ENCODE measurements at regions not wholly inside any gene's neighbourhood (a gene's known extent, or its start where the extent isn't known, plus 50 kb on each side); places are given as distances from the start of the nearest gene placed in this dataset.

- H3K9me3 ChIP-seq (ENCODE audit: control insufficient read depth, low read length), result peaks cover 3% of the 10 kb centered on the region
- peaks cover 11% of the 10 kb centered on the region for H3K9me3 Mint-ChIP-seq
- H3K9ac ChIP-seq (ENCODE audit: extremely low read depth, low read length, poor library complexity, severe bottlenecking), result no peak overlapping the region
- H3K36me3 Mint-ChIP-seq (ENCODE audit: low read depth), result no peaks in the 10 kb centered on the region
- H3K4me1 ChIP-seq (ENCODE audit: control insufficient read depth, insufficient read depth, low read length), result peaks cover 4% of the 10 kb centered on the region
- H3K4me3 ChIP-seq (ENCODE audit: low read length), result no peak overlapping the region
- no peak overlapping the region for H3K27ac ChIP-seq (ENCODE audit: low read depth, low read length)
- DNase-seq, result no peak
- no peak overlapping the region for H3K27ac Mint-ChIP-seq
- no peak overlapping the region for H3K4me3 Mint-ChIP-seq
- WGBS, 2 experiments (ENCODE audit: insufficient coverage in 1 of 2, insufficient read length in 1 of 2), result 83 to 87% methylated on average over 4 to 5 of the region's 5 CpGs
- no peak for TF ChIP-seq CTCF (conservative IDR thresholded peaks at IDR 0.05)
- H3K4me1 Mint-ChIP-seq, result peaks cover 18% of the 10 kb centered on the region
- H3K27me3 Mint-ChIP-seq (ENCODE audit: insufficient read depth), result no peaks in the 10 kb centered on the region
- H3K27me3 ChIP-seq (ENCODE audit: control insufficient read depth, insufficient read depth, low read length, poor library complexity, severe bottlenecking), result no peaks in the 10 kb centered on the region
- no peaks in the 10 kb centered on the region for H3K36me3 ChIP-seq (ENCODE audit: control insufficient read depth, insufficient read depth, low read length)
Measured at GRCh38 chr15:93159930-93160329, 70.9 kb upstream of the RGMA start.

DNA sequence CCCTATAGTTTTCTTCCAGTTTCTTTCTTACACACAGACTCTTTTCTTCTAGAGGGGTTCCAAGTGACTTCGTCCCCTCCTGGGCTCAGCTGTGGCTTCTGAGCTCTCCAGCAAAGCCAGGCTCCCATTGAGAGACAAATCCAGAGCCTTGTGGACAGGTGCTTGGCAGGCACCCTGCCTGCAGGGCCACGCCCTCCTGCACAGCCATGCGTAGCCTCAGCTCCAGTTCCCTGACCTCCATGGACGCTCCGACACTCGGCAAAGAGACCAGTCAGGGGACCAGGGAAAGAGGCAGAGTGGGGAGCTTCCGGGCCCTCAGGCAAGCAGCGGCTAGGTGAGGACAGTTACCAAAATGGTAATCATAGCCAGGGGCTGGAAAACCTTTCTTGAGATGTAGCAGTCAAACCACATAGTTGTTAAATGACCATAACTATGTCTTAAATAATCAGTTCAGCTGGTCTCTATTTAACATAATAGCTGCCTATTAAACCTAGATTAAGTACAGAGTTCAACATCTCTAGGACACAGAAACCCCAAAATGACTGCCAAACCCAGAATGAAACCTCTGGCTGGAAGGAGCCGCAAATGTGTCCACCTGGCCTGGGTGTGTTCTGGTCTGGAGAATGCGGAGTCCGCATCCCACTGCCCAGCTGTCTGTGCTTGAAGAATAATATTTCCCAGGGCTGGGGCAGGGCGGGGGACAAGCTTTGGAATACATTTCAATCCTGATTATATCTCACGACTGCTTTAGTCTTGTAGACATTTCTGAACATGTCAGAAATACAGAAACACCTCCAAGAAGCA is 69.3 kb upstream of the RGMA start:
- H3K27me3 ChIP-seq (ENCODE audit: control insufficient read depth, insufficient read depth, low read length, poor library complexity, severe bottlenecking), result no peaks in the 10 kb centered on the region

GRCh38 chr15:93154666-93155065 is 65.7 kb upstream of the RGMA start:
- Histone ChIP-seq H3K9ac (ENCODE audit: extremely low read depth, low read length, poor library complexity, severe bottlenecking) (no peak overlapping the region), H3K27me3 (ENCODE audit: control insufficient read depth, insufficient read depth, low read length, poor library complexity, severe bottlenecking) (no peaks in the 10 kb centered on the region), H3K36me3 (ENCODE audit: control insufficient read depth, insufficient read depth, low read length) (no peaks in the 10 kb centered on the region), H3K27ac (ENCODE audit: low read depth, low read length) (no peak overlapping the region), H3K9me3 (ENCODE audit: control insufficient read depth, low read length) (peaks cover 6% of the 10 kb centered on the region), H3K4me3 (ENCODE audit: low read length) (no peak overlapping the region), H3K4me1 (ENCODE audit: control insufficient read depth, insufficient read depth, low read length) (no peaks in the 10 kb centered on the region)
- Mint-ChIP-seq H3K27ac (no peak overlapping the region), H3K4me1 (peaks cover 24% of the 10 kb centered on the region), H3K9me3 (peaks cover 13% of the 10 kb centered on the region), H3K27me3 (ENCODE audit: insufficient read depth) (no peaks in the 10 kb centered on the region), H3K36me3 (ENCODE audit: low read depth) (no peaks in the 10 kb centered on the region), H3K4me3 (no peak overlapping the region)
- TF ChIP-seq CTCF (conservative IDR thresholded peaks at IDR 0.05), result no peak
- DNase-seq, result no peak
- 91 to 94% methylated on average over 5 of the region's 5 CpGs for WGBS, 2 experiments (ENCODE audit: insufficient coverage in 1 of 2, insufficient read length in 1 of 2)

More for the DNA sequence above, 69.3 kb upstream of the RGMA start:
- Histone ChIP-seq H3K36me3 (ENCODE audit: control insufficient read depth, insufficient read depth, low read length) (no peaks in the 10 kb centered on the region), H3K27ac (ENCODE audit: low read depth, low read length) (no peak overlapping the region), H3K4me1 (ENCODE audit: control insufficient read depth, insufficient read depth, low read length) (peaks cover 4% of the 10 kb centered on the region), H3K9ac (ENCODE audit: extremely low read depth, low read length, poor library complexity, severe bottlenecking) (no peak overlapping the region), H3K4me3 (ENCODE audit: low read length) (no peak overlapping the region), H3K9me3 (ENCODE audit: control insufficient read depth, low read length) (peaks cover 6% of the 10 kb centered on the region)
- TF ChIP-seq CTCF (conservative IDR thresholded peaks at IDR 0.05), result no peak
- DNase-seq, result no peak
- H3K27me3 Mint-ChIP-seq (ENCODE audit: insufficient read depth), result no peaks in the 10 kb centered on the region
- no peaks in the 10 kb centered on the region for H3K36me3 Mint-ChIP-seq (ENCODE audit: low read depth)
- no peak overlapping the region for H3K4me3 Mint-ChIP-seq
- WGBS, 2 experiments (ENCODE audit: insufficient coverage in 1 of 2, insufficient read length in 1 of 2), result 93 to 97% methylated on average over 13 of the region's 13 CpGs
- H3K9me3 Mint-ChIP-seq, result peaks cover 13% of the 10 kb centered on the region
- peaks cover 12% of the 10 kb centered on the region for H3K4me1 Mint-ChIP-seq
- H3K27ac Mint-ChIP-seq, result no peak overlapping the region

Data from endodermal cell (in vitro differentiated cells).